Frontal cortex (tissue), 3 donors: ENCODE measurements at regions not wholly inside any gene's neighbourhood (a gene's known extent, or its start where the extent isn't known, plus 50 kb on each side); places are given as distances from the start of the nearest gene placed in this dataset.

Experiments used
- DNase-seq, 2 donors: peaks; one replicate each; pipeline ENCODE4 v3.0.0; 2012; ENCODE audit warnings: low spot score in 2 of 2
- FAIRE-seq: peaks from 2 replicates; lab custom pipeline; 2012; peaks lifted over from hg19 to GRCh38; lab: Jason Lieb, UNC
- donor health status: control.
- donor health status: control.
- donor health status: control.

- DNase-seq = no peak
- FAIRE-seq = no peak
These were observed 81.6 kb upstream of the TTC34 start for GRCh38 chr1:2882966-2883696.

GRCh38 chr1:2885001-2885400 lies 83.5 kb upstream of the TTC34 start:
- FAIRE-seq = no peak
- DNase-seq = no peak

GRCh38 chr1:2886631-2887030 lies 85.1 kb upstream of the TTC34 start:
- no peak for FAIRE-seq
- DNase-seq = no peak

GRCh38 chr1:2887941-2888855 lies 86.7 kb upstream of the TTC34 start:
- DNase-seq (no peak), FAIRE-seq (no peak)

- FAIRE-seq = no peak
- DNase-seq = no peak
These were observed 88.8 kb upstream of the TTC34 start for GRCh38 chr1:2890221-2890850.

- no peak for DNase-seq
- no peak for FAIRE-seq
These were observed 90.5 kb upstream of the TTC34 start for GRCh38 chr1:2891923-2892448.

- FAIRE-seq (no peak), DNase-seq (no peak)
These were observed 92.1 kb upstream of the TTC34 start for GRCh38 chr1:2893473-2894120.

- FAIRE-seq (no peak), DNase-seq (no peak)
These were observed 93.0 kb upstream of the TTC34 start for GRCh38 chr1:2894381-2895041.

GRCh38 chr1:2896824-2897223 lies 95.3 kb upstream of the TTC34 start:
- DNase-seq (no peak), FAIRE-seq (no peak)

GRCh38 chr1:2903226-2903625 lies 101.7 kb upstream of the TTC34 start:
- FAIRE-seq = no peak

GRCh38 chr1:2904191-2904590 lies 102.7 kb upstream of the TTC34 start:
- no peak for FAIRE-seq

More at GRCh38 chr1:2903226-2903625, 101.7 kb upstream of the TTC34 start:
- no peak for DNase-seq

GRCh38 chr1:2905356-2905755 lies 103.9 kb upstream of the TTC34 start:
- DNase-seq (no peak), FAIRE-seq (no peak)

More at GRCh38 chr1:2904191-2904590, 102.7 kb upstream of the TTC34 start:
- DNase-seq = no peak

- FAIRE-seq (no peak), DNase-seq (peak; percentile 60 to 63)
These were observed 104.6 kb upstream of the TTC34 start for GRCh38 chr1:2906085-2906484.

GRCh38 chr1:2906620-2907019 lies 105.1 kb upstream of the TTC34 start:
- no peak for FAIRE-seq
- DNase-seq = no peak

GRCh38 chr1:2907051-2907450 lies 105.6 kb upstream of the TTC34 start:
- FAIRE-seq (no peak), DNase-seq (no peak)

GRCh38 chr1:2908081-2908480 lies 106.6 kb upstream of the TTC34 start:
- no peak for FAIRE-seq

GRCh38 chr1:2908561-2908960 lies 107.1 kb upstream of the TTC34 start:
- no peak for FAIRE-seq
- no peak for DNase-seq

More at GRCh38 chr1:2908081-2908480, 106.6 kb upstream of the TTC34 start:
- DNase-seq = no peak

GRCh38 chr1:2909797-2910196 lies 108.3 kb upstream of the TTC34 start:
- FAIRE-seq (no peak), DNase-seq (no peak)

GRCh38 chr1:2910211-2910610 lies 108.7 kb upstream of the TTC34 start:
- FAIRE-seq (no peak), DNase-seq (no peak)
